Heart left ventricle (tissue), 13 donors: ENCODE measurements at regions not wholly inside any gene's neighbourhood (a gene's known extent, or its start where the extent isn't known, plus 50 kb on each side); places are given as distances from the start of the nearest gene placed in this dataset.

Experiments used
- POLR2A ChIP-seq, 2 donors: fragments of 450-650 bp; IDR thresholded peaks; one replicate each; pipeline ENCODE4 v1.6.1; 2017; ENCODE audit warnings: antibody characterized with exemption in 2 of 2, mild to moderate bottlenecking in 2 of 2, moderate library complexity in 2 of 2
- TF ChIP-seq, protein P1 (sequence below), 12 donors: fragments of 200-600 bp; sonication (generic) in 4 of 12; IDR thresholded peaks; one replicate each; pipeline versions ENCODE4 v1.5.0 to v1.8.0; 2018 to 2022; ENCODE audit warnings: antibody characterized with exemption in 12 of 12, mild to moderate bottlenecking in 5 of 12
- donor health status: ischemic (EF 13 %, LVEDD 7.1; RV severe dilation, severe dysfunction).
- donor health status: DM: no; HTN: yes; CAD: no.
- donor health status: DM: no; HTN: no; CAD: no.
- donor health status: ischemic (EF 25% LVEDD 6.9; RV normal size, moderate dysfunction).
- donor health status: ischemic (EF 25% LVEDD 5.7; RV mildly dilated, moderate dysfunction).
- donor health status: ischemic (EF 35%, LVEDD 5.7; RV mildly dilated, moderate dysfunction).
- donor health status: nonischemic (EF 11% LVEDD 7.7; RV severe dilation, severe dysfunction).
- donor health status: DM: yes; HTN: yes; CAD: no.
- donor health status: PGD.
- donor health status: ischemic (EF 29% LVEDD 5.4; RV normal size, mild dysfunction).
- donor health status: nonischemic (EF 23%, LVEDD 6.1; RV moderate dilation, normal function).

DNA sequence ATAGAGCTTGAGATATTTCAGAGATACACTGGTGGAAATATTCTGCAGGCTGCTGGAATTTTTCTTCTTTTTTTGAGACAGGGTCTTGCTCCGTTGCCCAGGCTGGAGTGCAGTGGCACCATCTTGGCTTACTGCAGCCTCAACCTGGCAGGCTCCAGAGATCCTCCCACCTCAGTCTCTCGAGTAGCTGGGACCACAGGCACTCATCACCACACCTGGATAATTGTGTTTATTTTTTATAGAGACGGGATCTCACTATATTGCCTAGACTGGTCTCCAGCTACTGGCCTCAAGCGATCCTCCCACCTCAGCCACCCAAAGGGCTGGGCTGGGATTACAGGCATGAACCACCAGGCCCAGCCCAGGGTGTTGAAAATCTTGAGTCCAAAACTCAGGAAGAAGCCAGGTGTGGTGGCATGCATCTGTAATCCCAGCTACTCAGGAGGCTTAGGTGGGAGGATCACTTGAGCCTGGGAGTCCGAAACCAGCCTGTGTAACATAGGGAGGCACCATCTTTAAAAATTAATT is 55.7 kb upstream of the FOXK1 start:
- TF ChIP-seq, protein P1, sequence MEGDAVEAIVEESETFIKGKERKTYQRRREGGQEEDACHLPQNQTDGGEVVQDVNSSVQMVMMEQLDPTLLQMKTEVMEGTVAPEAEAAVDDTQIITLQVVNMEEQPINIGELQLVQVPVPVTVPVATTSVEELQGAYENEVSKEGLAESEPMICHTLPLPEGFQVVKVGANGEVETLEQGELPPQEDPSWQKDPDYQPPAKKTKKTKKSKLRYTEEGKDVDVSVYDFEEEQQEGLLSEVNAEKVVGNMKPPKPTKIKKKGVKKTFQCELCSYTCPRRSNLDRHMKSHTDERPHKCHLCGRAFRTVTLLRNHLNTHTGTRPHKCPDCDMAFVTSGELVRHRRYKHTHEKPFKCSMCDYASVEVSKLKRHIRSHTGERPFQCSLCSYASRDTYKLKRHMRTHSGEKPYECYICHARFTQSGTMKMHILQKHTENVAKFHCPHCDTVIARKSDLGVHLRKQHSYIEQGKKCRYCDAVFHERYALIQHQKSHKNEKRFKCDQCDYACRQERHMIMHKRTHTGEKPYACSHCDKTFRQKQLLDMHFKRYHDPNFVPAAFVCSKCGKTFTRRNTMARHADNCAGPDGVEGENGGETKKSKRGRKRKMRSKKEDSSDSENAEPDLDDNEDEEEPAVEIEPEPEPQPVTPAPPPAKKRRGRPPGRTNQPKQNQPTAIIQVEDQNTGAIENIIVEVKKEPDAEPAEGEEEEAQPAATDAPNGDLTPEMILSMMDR (IDR thresholded peaks at IDR 0.05), result no peak
- no peak for TF ChIP-seq POLR2A (IDR thresholded peaks at IDR 0.05)
